ENCODE measurements at regions not wholly inside any gene's neighbourhood (a gene's known extent, or its start where the extent isn't known, plus 50 kb on each side); places are given as distances from the start of the nearest gene placed in this dataset.
A peak's percentile ranks its signal among the peaks of the same experiment; 100 is the strongest.

DNA sequence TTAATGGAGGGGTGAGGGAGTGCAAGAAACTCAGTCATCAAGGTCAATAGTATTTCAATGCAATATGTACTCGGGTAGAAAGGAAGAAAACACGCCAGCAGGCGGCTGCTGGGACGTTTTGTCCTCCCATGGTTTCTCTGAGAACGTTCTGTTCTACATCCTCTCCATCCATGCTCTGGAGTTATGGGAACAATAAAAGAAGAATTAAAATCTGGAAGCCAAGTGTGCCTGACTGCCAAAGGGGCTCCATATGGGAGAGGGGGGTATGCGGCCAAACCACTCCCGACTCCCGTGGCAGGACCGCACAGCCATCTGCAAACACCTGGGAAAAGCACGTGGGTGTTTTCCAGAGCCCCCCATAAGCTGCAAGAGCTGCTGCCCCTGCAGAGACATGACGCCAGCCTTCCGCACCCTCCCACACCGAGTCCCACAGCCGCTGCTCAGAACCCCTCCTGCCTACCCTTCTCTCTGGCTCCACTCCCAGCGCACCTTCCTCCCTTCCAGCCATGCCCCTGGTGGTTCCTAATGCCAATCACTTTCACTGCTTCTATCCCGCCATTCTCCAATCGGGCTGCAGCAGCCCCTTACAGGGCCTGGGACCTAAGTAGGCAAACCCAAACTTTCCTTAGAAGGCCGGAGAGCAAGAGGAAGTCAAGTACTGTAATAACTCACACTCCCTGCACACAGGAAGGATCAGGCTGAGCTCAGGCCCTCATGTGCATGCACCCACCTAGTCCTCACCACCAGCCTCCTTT lies 241.6 kb downstream of the SYK start:
- no peak for DNase-seq

DNA sequence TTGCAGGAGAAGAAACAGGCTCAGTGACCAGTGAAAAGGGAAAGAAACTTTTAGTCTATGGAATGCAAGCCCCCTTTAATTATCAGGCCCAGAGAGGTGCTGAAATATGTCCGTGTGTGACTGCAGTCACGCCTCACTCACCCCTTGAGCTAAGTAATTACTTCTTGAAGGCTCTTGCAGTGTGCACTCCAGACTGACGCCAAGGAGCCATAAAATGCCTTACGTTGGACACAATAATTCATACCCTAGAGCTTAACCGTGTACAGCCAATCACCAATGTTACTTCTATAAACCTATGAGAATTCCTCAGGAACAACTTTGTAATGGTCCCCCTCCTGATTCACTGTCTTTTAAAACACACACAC lies 242.2 kb downstream of the SYK start:
- no peak for DNase-seq

DNA sequence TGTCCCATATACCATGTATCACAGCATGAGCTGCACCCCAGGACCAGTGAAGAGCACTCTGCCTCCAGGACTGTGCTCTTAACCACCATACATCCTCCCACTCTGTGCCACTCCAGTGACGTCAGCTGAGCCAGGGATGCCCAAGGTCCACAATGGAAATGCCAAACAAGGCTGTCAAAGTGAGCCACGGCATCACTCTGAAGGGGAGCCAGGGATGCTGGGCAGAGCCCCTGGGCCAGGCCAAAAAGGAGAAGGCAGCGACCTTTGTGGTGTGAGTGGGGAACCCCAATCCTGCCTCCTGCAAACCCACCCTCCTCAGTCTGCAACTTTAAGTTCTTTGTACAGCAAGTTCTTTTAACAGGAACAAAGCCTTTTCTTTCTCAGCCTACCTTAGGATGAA lies 242.7 kb downstream of the SYK start:
- no peak for DNase-seq

DNA sequence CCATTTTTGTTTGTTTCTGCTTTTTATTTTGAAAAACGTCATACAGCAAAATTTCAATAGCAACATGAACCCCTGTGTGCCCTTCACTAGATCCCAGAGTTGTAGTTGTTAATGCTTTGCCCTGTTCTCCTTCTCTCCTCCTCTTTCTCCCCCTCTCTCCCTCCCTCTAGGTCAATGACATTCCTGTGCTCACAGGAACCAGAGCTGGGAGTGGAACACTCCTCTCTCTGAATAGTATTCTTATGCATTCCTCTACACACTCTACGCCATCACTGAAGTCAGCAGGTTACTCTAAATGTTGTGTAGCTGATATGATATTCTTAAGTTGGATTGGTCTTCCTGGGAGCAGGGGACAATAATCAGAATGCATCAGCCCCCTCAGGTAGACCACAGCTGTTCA lies 243.4 kb downstream of the SYK start:
- no peak for DNase-seq

DNA sequence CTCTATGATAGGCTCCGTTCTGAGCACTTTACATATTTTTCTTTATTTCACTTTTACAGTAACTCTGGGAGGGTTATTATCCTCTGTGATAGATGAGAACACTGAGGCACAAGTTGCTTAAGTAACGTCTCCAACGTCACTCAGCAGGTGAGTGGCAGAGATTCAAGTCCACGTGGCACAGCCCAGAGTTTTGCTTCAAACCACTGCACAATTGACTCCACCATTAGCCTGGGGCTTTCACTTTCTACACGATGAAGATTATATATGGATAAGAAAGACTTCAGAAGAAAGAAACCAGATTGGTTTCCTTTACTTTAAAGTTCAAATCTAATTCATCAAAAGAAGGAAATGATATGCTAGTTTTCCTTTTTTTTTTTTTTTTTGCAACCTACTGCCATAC lies 245.9 kb downstream of the SYK start:
- DNase-seq: peak; percentile 28

DNA sequence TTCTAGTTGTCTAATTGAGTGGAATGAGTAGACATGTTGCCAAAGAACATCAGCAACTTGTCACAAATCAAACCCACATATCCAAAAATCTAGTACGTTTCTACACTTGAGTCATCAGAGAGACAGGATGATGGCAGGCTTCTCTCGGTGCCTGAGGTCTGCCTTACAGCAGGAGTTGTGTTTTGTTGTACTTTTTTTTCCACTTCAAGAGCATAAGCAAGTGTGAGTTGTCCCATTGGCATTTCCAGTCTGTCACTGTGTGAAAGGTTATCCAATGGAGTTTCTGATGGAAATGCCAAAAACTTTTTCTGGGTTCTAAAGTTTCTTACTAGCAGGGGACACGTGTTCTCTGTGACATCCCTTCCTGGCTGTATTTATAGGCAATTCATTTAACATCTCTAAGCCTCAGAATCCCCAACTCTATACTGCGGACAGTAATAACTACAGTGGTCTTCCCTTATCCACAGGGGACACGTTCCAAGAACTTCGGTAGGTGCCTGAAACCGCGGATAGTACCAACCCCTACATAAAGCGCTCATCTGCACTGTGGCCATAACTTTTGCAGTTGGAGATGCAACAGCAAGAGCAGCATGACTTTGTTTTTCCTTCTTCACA lies 246.5 kb downstream of the SYK start:
- peak; percentile 17 for DNase-seq

DNA sequence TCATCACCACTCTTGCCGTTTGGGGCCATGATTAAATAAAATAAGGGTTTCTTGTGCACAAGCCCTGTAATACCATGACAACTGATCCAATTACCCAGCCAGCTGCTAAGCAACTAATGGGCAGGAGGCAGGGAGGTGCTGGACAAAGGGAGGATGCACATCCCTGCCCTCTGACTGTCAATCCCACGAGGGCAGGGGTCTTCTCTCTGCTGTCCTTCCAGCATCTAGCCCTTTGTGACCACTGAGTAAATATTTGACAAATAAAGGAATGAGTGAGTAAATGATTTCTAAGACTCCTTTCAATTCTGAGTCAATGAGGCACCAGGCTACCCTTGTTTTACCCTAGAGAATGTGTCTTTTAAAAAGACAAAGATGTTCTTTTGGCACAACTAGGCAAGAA lies 247.1 kb downstream of the SYK start:
- no peak for DNase-seq

DNA sequence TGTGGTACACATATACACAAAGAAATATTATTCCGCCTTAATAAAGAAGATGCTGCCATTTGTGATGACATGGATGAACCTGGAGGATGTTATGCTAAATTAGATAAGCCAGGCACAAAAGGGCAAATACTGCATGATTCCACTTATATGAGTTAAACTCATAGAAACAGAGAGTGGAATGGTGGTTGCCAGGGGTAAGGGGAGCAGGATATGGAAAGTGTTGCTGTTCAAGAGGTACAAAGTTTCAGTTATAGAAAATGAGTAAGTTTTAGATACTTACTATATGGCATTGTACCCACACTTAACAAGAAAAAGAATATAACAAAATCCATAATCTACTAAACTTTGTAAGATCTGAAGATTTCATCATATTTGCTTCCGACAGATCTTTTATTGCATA lies 252.2 kb downstream of the SYK start:
- no peak for DNase-seq

DNA sequence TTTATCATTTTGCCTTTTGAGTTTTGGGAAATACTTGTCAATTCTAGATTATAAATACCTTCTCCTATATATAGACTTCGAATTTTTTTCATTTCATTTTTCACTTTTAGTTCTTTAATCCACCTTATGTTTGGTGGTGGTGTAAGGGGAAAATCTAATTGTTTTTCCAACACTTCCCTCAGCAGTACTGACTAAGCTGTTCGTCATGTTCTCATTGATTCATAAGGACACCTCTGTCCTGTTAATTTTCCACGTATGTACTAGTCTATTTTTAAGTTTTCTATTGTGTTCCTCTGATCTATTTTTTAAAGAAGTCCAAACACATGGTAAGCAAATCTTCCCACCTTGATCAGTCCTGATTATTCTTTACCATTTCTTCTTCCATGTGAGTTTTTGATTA lies 254.2 kb downstream of the SYK start:
- DNase-seq: no peak

DNA sequence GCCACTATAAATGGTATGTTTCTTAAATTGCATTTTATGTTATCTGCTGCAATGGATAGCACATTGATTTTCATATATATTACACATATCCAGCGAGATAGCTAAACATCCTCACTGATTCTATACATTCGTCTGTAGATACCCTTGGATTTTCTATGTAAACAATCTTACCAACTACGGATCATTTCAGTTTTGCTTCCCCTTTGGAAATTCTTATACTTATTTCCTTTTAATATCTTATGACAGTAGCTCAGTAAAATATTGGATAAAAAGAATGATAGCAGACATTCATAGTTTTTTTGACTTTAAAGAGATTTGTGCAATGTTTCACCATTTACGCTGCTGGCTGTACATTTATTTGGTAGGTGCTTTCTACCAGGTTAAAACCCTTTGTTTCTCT lies 254.9 kb downstream of the SYK start:
- no peak for DNase-seq

DNA sequence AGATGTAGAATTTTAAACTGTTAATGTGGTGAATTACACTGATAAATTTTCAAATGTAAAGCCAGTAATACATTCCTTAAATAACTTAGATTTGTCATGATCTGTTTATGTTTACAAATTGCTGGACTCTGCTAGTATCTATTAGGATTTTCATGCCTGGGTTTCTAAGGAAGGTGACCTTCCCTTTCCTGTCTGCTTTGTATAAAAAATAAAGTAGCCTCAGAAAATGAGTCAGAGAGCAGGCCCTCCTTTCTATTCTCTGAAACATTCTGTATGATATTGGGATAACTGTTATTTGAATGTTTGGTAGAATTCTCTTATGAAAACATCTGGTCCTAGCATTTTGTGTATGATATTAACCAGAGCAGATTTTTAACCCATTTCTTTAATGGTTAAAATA lies 255.3 kb downstream of the SYK start:
- no peak for DNase-seq

DNA sequence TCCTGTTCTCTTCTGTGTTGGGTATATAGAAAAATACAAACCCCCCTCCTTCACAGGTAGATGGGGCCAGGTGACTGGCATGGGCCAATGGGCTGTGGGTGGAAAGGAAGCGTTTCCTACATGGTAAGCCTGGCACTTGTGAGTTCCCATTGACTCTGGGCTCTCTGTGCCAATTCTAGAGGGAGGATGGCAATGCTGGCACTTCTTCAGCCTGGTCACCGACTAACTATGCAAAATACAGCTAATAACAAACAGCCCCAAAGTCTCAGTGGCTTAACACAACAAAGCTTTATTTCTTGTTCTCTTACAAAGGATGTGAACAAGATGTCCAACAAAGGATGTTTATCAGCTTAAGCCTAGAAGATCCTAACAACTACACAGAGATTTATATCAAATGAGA lies 258.1 kb downstream of the SYK start:
- no peak for DNase-seq

DNA sequence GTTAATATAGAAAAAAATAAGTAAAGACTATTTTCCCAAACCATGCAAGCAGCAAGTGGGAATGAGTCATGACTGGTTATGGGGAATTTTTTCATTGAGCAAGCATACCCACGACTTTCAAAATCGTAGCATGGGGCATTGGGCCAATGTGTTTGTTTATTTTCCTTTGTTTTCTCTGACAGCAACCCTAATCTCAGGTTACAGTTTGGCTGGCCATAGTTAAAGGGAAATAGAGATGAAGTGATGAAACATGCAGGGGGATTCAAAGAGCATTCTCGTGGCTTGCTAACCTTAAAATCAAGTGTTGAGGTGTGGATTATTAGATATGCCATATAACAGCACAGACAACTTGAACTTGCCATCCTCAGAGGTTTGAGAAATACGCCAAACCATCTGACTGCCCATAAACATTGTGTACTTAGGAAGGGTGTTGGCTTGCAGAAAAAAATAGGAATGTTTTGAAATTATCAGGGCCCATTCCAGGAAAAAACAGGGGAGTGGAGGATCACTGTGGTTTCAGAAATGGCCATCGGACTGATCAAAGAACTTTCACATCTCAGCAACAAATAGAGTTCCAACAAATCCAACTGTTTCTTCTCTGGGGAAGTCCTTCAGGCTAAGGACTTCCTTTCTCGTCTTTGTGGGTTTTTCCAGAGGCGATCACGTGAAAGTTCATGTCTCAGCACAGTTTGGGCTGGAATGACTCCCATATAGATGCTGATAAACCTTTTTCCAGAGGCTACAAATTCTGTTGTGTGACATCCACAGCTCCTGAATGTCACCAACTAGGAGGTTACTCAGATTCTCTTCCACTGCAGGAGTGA lies 259.1 kb downstream of the SYK start:
- no peak for DNase-seq

DNA sequence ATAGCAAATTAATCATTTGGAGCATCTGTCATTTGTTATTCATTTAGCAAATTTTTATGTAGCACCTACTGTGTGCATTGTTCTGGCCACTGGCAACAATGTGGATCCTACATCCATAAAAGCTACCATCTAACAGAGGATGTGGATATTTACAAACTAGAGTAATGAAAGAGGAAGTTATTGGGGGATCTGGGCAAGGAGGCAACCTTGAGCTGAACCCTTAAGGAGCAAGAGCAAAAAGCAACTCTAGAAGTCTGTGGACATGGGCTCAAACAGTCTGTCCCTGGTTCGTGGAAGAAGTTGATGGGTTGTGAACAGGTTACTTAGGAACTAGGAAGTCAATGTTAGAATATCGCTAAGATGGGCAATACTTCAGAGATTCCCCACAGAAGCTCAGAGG lies 259.9 kb downstream of the SYK start:
- no peak for DNase-seq

DNA sequence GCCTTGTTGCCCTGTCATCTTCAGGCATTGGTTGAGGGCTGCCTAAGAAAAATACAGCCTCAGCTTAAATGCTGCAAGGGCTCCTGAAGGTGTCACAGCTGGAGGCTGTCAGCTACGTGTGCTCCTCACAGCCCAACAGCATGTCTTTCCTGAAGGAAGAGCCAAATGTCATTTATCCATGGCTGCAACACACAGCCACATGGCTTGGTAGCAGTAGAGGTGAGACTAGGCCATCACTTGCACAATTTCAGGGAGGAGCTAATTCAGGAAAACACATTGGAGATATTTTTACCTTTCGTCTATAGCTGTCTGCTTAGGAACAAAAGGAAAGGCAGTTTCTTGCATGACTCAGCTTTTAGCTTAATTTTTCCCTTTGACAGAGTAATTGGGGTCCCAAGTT lies 260.7 kb downstream of the SYK start:
- DNase-seq: no peak

DNA sequence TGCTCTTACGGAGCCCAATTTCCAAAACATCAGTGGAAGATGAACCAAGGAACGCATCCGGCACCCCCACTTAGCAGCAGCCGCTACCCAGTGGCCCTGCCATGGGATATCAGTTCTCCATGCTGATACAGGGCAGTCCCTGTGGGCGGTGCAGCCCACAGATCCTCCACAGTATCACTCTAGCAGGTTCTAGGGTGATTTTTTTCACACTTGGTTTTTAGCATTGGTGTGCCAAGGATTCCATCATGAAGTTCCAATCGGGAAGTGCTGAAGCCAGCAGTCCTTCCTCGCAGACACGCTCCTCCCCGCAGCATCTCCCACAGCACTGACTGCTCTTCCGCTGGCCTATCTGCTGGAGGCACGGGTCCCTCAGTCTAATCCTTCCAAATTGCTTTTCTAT lies 261.9 kb downstream of the SYK start:
- DNase-seq: no peak

DNA sequence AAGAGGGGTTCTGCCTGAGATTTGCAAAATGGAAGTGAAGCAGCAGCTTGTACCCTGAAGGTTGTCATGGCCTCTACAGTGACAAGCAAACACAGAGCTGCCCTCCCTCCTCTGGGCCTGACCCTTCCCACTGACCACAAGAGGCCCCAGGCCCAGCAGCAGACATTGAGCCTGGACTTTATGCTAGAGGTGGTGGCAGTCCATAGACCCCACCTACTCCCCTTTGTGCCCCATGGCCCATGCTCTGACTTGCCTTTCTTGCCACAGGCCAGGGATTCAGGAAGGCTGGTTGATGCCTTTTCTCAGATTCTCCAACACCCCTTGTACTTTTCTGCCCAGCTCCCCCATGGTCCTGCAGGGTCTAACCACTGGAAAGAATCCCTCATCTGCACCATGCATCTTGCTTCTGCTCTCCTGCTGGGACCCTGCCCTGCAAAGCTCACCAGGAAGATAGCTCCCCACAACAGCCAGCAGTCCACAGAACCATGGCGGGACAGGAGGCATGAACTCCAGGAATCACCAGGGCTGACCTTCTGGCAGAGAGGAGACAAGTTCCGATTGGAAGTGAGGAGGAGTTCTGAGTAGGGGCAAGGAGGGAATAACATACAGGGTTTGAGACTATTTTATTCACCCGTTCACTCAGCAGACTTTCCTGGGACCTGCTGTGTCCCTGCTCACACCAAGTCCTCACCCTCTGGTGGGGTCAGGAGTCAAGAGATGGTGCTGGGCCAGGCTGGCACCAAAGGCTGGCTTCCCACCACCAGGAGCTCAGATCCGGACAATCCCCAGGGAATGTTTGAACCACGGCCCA lies 263.8 kb downstream of the SYK start:
- DNase-seq: no peak

DNA sequence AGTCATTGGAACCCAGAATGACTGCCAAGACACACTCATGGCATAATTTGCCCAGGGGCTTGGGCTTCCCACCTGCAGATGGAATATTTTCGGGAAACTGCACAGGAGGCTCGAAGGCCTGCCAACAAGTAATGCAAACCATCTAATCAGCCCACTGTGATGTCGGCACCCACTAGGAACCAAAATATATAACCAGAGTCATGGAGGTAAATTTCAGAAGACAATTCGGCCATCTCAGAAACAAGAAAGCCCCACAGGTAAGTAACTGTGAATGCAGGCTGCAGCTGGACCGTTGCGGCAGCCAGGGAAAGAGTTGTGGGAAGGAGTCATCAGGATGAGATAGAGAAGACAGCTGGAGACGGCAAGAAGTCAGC lies 264.4 kb downstream of the SYK start:
- no peak for DNase-seq

DNA sequence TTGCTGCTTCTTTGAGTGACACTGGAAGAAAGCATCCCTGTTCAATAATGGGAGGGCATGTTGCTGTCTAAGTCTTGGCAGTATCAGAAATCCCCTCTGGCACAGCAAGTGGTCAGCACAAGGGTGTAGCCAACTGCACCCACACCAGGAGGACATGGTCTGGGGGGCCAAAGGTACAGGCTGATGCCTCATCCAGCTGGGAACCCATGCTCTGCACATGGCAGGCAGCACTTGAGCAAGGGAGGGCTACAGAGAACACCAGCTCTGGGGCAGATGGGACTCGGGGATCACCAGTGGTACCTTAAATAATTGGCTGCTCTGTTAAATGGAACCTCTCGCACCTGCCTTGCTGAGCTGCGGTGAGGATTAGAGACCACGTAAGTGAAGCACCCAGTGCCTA lies 265.2 kb downstream of the SYK start:
- no peak for DNase-seq

DNA sequence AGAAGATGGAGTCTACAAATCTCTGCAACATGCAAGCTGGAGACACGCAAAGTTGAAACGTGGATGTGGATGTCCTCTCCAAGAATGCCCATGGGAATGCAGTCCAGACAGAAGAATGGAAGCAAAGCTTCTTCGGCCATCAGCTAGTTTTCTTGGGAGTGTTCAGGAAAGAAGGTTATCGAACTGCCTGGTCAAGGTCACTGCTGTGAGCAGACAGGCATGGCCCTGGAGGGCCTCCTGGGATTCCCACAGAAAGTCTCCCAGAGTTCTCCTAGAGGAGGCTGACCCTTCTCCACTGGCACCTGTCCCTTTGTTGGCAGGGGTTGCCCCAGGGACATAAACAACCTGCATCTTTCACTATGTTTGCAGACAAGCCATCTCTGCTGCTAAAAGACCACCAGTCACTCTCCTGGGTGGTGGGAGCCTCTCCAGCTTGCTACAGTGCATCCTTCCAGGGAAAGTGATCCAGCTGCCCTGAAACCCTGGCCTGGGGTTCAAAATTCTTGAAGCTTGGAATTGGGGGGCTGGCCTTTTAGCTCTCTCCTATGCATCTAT lies 265.8 kb downstream of the SYK start:
- DNase-seq: no peak

DNA sequence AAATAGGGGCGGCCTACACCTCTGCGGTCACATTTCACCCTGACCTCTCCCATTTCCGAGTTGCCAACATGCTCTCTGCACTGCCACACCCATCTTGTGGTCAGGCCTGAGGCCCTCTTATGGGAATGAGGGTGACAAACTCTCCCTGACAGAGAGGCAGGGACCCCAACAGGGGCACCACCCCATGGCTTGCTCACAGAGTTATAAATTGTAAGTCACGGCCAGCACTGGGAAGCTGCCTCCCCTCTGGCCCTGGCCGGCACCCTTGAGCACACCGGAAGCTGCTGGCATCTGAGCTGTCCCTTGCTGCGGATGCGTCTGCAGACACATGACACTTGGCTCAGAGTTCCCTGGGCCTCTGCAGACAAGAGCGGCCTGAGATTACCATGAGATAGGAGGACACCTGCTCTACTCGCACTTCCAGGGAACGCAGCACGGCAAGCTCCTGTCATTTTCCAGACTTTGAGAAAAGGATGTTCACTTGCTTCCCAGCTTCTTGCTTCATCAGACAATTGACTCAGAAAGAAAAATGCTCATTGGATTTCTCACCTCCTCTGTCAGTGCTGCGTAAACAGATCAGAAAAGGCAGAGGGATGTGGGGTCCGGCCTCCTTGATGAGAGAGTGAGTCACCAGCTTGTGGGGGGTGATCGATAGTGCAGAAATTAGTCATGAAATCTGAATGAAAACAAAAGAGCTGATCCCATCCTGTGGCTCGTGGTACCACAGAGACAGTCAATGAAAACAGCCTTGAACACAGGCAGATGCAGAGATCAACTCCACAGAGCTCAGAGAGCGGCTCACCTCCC lies 269.8 kb downstream of the SYK start:
- DNase-seq: peak; percentile 48

Data from CD4-positive, alpha-beta T cell treated with Interleukin-4 for 4 hours (primary cell).